GM21619 (cell line): ENCODE measurements at regions not wholly inside any gene's neighbourhood (a gene's known extent, or its start where the extent isn't known, plus 50 kb on each side); places are given as distances from the start of the nearest gene placed in this dataset.

Experiments used
- ATAC-seq: cut with Tn5 transposase; IDR thresholded peaks from one replicate; pipeline ENCODE4 v1.9.1; 2021; ENCODE audit not compliant: unreplicated experiment

- ATAC-seq = no peak
Observed at GRCh38 chr12:67929384-67929772, 59.9 kb upstream of the IFNG-AS1 start.

GRCh38 chr12:67937822-67938221, 51.4 kb upstream of the IFNG-AS1 start:
- ATAC-seq = no peak
